ENCODE measurements at regions not wholly inside any gene's neighbourhood (a gene's known extent, or its start where the extent isn't known, plus 50 kb on each side); places are given as distances from the start of the nearest gene placed in this dataset.

- H3K27me3 ChIP-seq (ENCODE audit: insufficient read depth, poor library complexity, severe bottlenecking): no peaks in the 10 kb centered on the region
These were observed 123.3 kb upstream of the DUSP22 start for GRCh38 chr6:168865-169455.

DNA sequence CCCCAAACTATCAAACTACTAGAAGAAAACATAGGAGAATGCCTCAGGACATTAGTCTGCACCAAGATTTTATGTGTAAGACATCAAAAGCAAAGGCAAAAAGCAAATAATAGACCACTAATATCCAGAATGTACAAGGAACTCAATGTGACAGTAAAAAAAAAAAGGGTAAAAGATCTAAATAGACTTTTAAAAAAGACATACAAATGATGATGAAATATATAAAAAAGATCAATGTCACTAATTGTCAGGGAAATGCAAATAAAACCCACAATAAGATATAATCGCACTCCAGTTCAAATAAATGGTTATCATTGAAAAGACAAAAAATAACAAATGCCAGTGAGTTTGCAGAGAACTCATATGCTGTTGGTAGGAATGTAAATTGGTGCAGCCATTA, 118.3 kb upstream of the DUSP22 start:
- Histone ChIP-seq H3K27me3 (ENCODE audit: insufficient read depth, poor library complexity, severe bottlenecking) (no peaks in the 10 kb centered on the region), H3K4me3 (replicated peaks; ENCODE audit: insufficient read depth, low read length) (no peak overlapping the region), H3K27ac (replicated peaks) (no peak overlapping the region)
- TF ChIP-seq CTCF (IDR thresholded peaks at IDR 0.05; ENCODE audit: insufficient read depth, low read length) (no peak), REST (IDR thresholded peaks at IDR 0.05; ENCODE audit: insufficient replicate concordance, low read depth) (no peak), GABPA (IDR thresholded peaks at IDR 0.05; ENCODE audit: low read depth) (no peak), POLR2AphosphoS5 (IDR thresholded peaks at IDR 0.05; ENCODE audit: low read depth) (no peak), SPI1 (IDR thresholded peaks at IDR 0.05; ENCODE audit: borderline replicate concordance, low read depth) (no peak)
- no peak for DNase-seq (ENCODE audit: low read depth in 1 of 2, low spot score in 1 of 2)

More at GRCh38 chr6:168865-169455, 123.3 kb upstream of the DUSP22 start:
- no peak for DNase-seq (ENCODE audit: low read depth in 1 of 2, low spot score in 1 of 2)
- no peak overlapping the region for H3K4me3 ChIP-seq (replicated peaks; ENCODE audit: insufficient read depth, low read length)
- no peak overlapping the region for H3K27ac ChIP-seq (replicated peaks)
- no peak for TF ChIP-seq POLR2AphosphoS5 (IDR thresholded peaks at IDR 0.05; ENCODE audit: low read depth)
- peak; percentile 28 for TF ChIP-seq CTCF (IDR thresholded peaks at IDR 0.05; ENCODE audit: insufficient read depth, low read length)

DNA sequence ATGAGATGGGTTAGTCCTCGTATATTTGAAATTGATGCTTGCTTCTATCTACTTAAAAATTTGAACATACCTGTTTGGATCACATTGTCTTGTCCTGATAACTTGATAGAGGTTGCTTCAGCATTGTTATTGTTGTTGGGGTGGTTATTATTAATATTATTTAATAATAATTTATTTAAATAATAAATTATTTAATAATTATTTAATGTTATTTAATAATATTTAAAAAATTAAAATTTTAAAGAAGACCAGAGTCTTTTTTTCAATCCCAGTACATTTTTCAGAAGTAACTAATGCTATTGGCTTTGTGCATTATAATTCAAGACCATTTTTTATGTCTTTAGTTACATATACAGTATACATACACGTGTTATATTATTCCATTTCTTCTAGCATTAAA, 116.6 kb upstream of the DUSP22 start:
- Histone ChIP-seq H3K27me3 (ENCODE audit: insufficient read depth, poor library complexity, severe bottlenecking) (no peaks in the 10 kb centered on the region), H3K4me3 (replicated peaks; ENCODE audit: insufficient read depth, low read length) (no peak overlapping the region), H3K27ac (replicated peaks) (no peak overlapping the region)
- TF ChIP-seq GABPA (IDR thresholded peaks at IDR 0.05; ENCODE audit: low read depth) (no peak), SPI1 (IDR thresholded peaks at IDR 0.05; ENCODE audit: borderline replicate concordance, low read depth) (no peak), POLR2AphosphoS5 (IDR thresholded peaks at IDR 0.05; ENCODE audit: low read depth) (no peak), CTCF (IDR thresholded peaks at IDR 0.05; ENCODE audit: insufficient read depth, low read length) (no peak)
- DNase-seq (ENCODE audit: low read depth in 1 of 2, low spot score in 1 of 2): no peak

GRCh38 chr6:176766-177165, 115.5 kb upstream of the DUSP22 start:
- TF ChIP-seq CTCF (IDR thresholded peaks at IDR 0.05; ENCODE audit: insufficient read depth, low read length) (no peak), GABPA (IDR thresholded peaks at IDR 0.05; ENCODE audit: low read depth) (no peak), POLR2AphosphoS5 (IDR thresholded peaks at IDR 0.05; ENCODE audit: low read depth) (no peak), REST (IDR thresholded peaks at IDR 0.05; ENCODE audit: insufficient replicate concordance, low read depth) (no peak), SPI1 (IDR thresholded peaks at IDR 0.05; ENCODE audit: borderline replicate concordance, low read depth) (no peak)
- Histone ChIP-seq H3K27ac (replicated peaks) (no peak overlapping the region), H3K4me3 (replicated peaks; ENCODE audit: insufficient read depth, low read length) (no peak overlapping the region), H3K27me3 (ENCODE audit: insufficient read depth, poor library complexity, severe bottlenecking) (no peaks in the 10 kb centered on the region)
- no peak for DNase-seq (ENCODE audit: low read depth in 1 of 2, low spot score in 1 of 2)
